ENCODE measurements at regions not wholly inside any gene's neighbourhood (a gene's known extent, or its start where the extent isn't known, plus 50 kb on each side); places are given as distances from the start of the nearest gene placed in this dataset.
"Not testable (repeated sequence)": the region's sequence is repeated elsewhere in the genome, so short reads cannot be mapped to it uniquely, and the experiment has no call there.

GRCh38 chr2:5021136-5021535 is 671.0 kb upstream of the SOX11 start:
- Mint-ChIP-seq H3K27me3 (ENCODE audit: low read depth) (no peaks in the 10 kb centered on the region), H3K9me3 (ENCODE audit: low read depth) (peaks cover 16% of the 10 kb centered on the region), H3K27ac (ENCODE audit: unreplicated experiment) (no peak overlapping the region)

GRCh38 chr2:5022061-5022460 is 670.1 kb upstream of the SOX11 start:
- Mint-ChIP-seq H3K27ac (ENCODE audit: unreplicated experiment) (no peak overlapping the region), H3K4me1 (ENCODE audit: low read depth) (no peaks in the 10 kb centered on the region), H3K4me3 (ENCODE audit: unreplicated experiment) (no peak overlapping the region), H3K27me3 (ENCODE audit: low read depth) (no peaks in the 10 kb centered on the region), H3K9me3 (ENCODE audit: low read depth) (peaks cover 16% of the 10 kb centered on the region), H3K36me3 (ENCODE audit: low read depth) (peaks cover 6% of the 10 kb centered on the region)
- no peak for TF ChIP-seq CTCF (IDR thresholded peaks at IDR 0.05)
- no peak for DNase-seq (ENCODE audit: low spot score)

More at GRCh38 chr2:5021136-5021535, 671.0 kb upstream of the SOX11 start:
- H3K36me3 Mint-ChIP-seq (ENCODE audit: low read depth): peaks cover 6% of the 10 kb centered on the region
- no peak overlapping the region for H3K4me3 Mint-ChIP-seq (ENCODE audit: unreplicated experiment)
- TF ChIP-seq CTCF (IDR thresholded peaks at IDR 0.05): no peak
- no peak for DNase-seq (ENCODE audit: low spot score)
- H3K4me1 Mint-ChIP-seq (ENCODE audit: low read depth): no peaks in the 10 kb centered on the region

- not testable (repeated sequence) for DNase-seq (ENCODE audit: low spot score); H3K4me1 Mint-ChIP-seq (ENCODE audit: low read depth); H3K27me3 Mint-ChIP-seq (ENCODE audit: low read depth); H3K36me3 Mint-ChIP-seq (ENCODE audit: low read depth); H3K4me3 Mint-ChIP-seq (ENCODE audit: unreplicated experiment)
- peaks cover 16% of the 10 kb centered on the region for H3K9me3 Mint-ChIP-seq (ENCODE audit: low read depth)
- peak overlapping the region; percentile 77 for H3K27ac Mint-ChIP-seq (ENCODE audit: unreplicated experiment)
Measured at GRCh38 chr2:5022708-5023635, 669.2 kb upstream of the SOX11 start.

- no peak for TF ChIP-seq CTCF (IDR thresholded peaks at IDR 0.05)
- Mint-ChIP-seq H3K27ac (ENCODE audit: unreplicated experiment) (no peak overlapping the region), H3K4me1 (ENCODE audit: low read depth) (no peaks in the 10 kb centered on the region), H3K4me3 (ENCODE audit: unreplicated experiment) (no peak overlapping the region), H3K27me3 (ENCODE audit: low read depth) (no peaks in the 10 kb centered on the region), H3K36me3 (ENCODE audit: low read depth) (peaks cover 6% of the 10 kb centered on the region), H3K9me3 (ENCODE audit: low read depth) (peaks cover 18% of the 10 kb centered on the region)
- DNase-seq (ENCODE audit: low spot score): no peak
Measured at GRCh38 chr2:5026571-5027234, 665.5 kb upstream of the SOX11 start.

- H3K4me1 Mint-ChIP-seq (ENCODE audit: low read depth): no peaks in the 10 kb centered on the region
- TF ChIP-seq CTCF (IDR thresholded peaks at IDR 0.05): no peak
- no peak overlapping the region for H3K4me3 Mint-ChIP-seq (ENCODE audit: unreplicated experiment)
- DNase-seq (ENCODE audit: low spot score): no peak
- H3K9me3 Mint-ChIP-seq (ENCODE audit: low read depth): no peaks in the 10 kb centered on the region
- no peak overlapping the region for H3K27ac Mint-ChIP-seq (ENCODE audit: unreplicated experiment)
- H3K36me3 Mint-ChIP-seq (ENCODE audit: low read depth): no peaks in the 10 kb centered on the region
- H3K27me3 Mint-ChIP-seq (ENCODE audit: low read depth): no peaks in the 10 kb centered on the region
Measured at GRCh38 chr2:5035057-5035488, 657.1 kb upstream of the SOX11 start.
